ENCODE measurements at regions not wholly inside any gene's neighbourhood (a gene's known extent, or its start where the extent isn't known, plus 50 kb on each side); places are given as distances from the start of the nearest gene placed in this dataset.

DNA sequence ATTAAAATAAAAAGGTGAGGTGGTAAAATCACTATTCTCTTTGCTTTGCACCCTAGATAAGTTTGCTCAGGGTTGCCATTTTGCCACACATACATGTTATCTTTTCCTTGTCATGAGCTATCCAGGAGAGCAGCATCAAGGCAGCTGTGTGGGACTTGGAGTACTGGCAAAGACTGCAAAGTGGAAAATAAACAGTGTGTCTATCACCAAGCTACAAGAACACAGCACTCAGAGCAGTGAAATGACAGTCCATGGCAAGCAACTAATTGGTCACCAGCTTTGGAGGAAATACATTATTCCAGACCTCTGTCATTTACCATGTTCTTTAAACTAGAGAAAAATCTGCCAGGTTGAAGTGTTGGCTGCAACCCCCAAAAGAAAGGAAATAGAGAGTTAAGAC is 687.8 kb upstream of the FANCL start:
- TF ChIP-seq EZH2 (IDR thresholded peaks at IDR 0.05; ENCODE audit: insufficient read depth, poor library complexity, severe bottlenecking) (no peak), EZH2phosphoT487 (IDR thresholded peaks at IDR 0.05; ENCODE audit: insufficient read depth, low read depth) (no peak)

Data from GM23248 (cell line).